ENCODE measurements at regions not wholly inside any gene's neighbourhood (a gene's known extent, or its start where the extent isn't known, plus 50 kb on each side); places are given as distances from the start of the nearest gene placed in this dataset.
A peak's percentile ranks its signal among the peaks of the same experiment; 100 is the strongest.
"Not testable (repeated sequence)": the region's sequence is repeated elsewhere in the genome, so short reads cannot be mapped to it uniquely, and the experiment has no call there.

DNA sequence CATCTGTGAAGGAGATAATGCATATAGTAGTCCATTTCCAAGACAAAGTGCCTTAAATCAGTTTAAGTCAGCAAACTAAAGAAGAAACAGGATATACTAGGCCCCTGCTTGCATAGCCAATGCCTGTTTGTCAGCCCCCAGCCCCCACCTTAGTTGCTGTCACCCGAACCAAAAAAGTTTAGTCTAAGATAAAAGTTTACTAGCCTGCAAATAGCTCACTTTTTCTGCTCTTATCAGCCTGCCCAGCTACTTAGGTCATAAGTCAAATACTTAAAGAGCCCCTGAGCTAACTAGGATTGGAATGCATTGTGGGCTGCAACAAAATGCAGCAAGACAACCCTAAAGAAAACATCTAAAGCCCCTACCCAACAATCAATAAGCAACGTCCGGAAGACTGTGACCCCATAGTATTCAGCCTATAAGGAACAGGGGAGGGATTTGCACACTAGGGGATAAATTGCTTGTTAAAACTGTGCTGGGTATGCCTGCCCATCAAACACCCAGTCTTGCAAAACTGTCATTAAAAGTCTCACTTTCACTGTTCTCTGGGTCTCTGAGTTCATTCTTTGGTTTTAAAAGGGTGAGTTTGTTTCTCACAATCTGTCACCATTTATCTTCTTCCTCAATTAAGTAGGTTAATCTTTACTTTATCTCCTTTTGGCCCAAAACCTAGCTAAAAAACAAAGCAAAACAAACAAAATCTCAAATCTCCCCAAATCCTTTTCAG lies 92.4 kb upstream of the CEP78 start:
- no peak overlapping the region for H3K4me3 Mint-ChIP-seq
- peaks cover under 1% of the 10 kb centered on the region for H3K36me3 Mint-ChIP-seq (ENCODE audit: low read depth)
- no peaks in the 10 kb centered on the region for H3K4me1 Mint-ChIP-seq (ENCODE audit: low read depth)
- no peak overlapping the region for H3K27ac Mint-ChIP-seq
- H3K27me3 Mint-ChIP-seq (ENCODE audit: low read depth): no peaks in the 10 kb centered on the region
- CTCF ChIA-PET: no interaction called here
- intact Hi-C loops (cut with micrococcal nuclease): no loop called here
- DNase-seq: no peak
- H3K9me3 Mint-ChIP-seq: peaks cover 22% of the 10 kb centered on the region

DNA sequence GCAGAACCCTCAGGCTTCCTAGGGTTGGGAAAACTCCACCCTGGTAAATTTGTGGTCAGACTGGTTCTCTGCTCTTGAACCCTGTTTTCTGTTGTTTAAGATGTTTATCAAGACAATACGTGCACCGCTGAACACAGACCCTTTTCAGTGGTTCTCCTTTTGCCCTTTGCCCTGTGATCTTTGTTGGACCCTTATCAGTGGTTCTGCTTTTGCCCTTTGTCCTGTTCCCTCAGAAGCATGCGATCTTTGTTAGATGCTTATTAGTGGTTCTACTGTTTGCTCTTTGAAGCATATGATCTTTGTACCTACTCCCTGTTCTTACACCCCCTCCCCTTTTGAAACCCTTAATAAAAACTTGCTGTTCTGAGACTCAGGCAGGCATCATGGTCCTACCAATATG lies 93.6 kb upstream of the CEP78 start:
- H3K36me3 Mint-ChIP-seq (ENCODE audit: low read depth); H3K27ac Mint-ChIP-seq; DNase-seq; H3K4me1 Mint-ChIP-seq (ENCODE audit: low read depth); H3K27me3 Mint-ChIP-seq (ENCODE audit: low read depth); CTCF ChIA-PET; H3K4me3 Mint-ChIP-seq; intact Hi-C loops (cut with micrococcal nuclease): not testable (repeated sequence)
- peaks cover 26% of the 10 kb centered on the region for H3K9me3 Mint-ChIP-seq

DNA sequence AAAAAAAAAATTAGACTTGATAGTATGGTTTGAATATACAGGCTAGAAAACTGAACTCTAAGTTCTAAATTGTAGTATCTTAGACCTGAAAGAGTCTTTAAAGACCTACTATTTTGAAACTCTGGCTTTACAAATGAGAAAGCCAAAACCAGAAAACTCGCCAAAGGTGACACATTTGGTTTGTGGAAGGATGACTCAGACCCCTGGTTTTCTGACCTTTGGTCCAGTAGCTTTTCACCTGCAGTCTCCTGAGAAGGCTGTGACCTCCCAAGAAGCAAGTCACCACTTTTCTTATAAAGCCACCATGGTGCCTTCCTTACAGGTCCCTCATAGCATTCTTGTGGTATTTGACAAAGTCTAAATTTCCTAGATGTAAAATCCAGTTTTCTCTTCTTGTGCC lies 102.1 kb upstream of the CEP78 start:
- CTCF ChIA-PET: interaction anchor here (1.1 kb wide), 1 partner anchor 12 kb away, joined by 4 read pairs; no protein-coding TSS in a partner anchor
- DNase-seq: peak; percentile 28
- peaks cover 4% of the 10 kb centered on the region for H3K9me3 Mint-ChIP-seq
- no peaks in the 10 kb centered on the region for H3K27me3 Mint-ChIP-seq (ENCODE audit: low read depth)
- no peak overlapping the region for H3K27ac Mint-ChIP-seq
- no peak overlapping the region for H3K4me3 Mint-ChIP-seq
- H3K4me1 Mint-ChIP-seq (ENCODE audit: low read depth): peaks cover 16% of the 10 kb centered on the region
- peaks cover 1% of the 10 kb centered on the region for H3K36me3 Mint-ChIP-seq (ENCODE audit: low read depth)
- intact Hi-C loops (cut with micrococcal nuclease): loop anchor here (5.0 kb wide), 3 partner anchors 164 to 406 kb away; partner anchors contain the start of gene PSAT1

DNA sequence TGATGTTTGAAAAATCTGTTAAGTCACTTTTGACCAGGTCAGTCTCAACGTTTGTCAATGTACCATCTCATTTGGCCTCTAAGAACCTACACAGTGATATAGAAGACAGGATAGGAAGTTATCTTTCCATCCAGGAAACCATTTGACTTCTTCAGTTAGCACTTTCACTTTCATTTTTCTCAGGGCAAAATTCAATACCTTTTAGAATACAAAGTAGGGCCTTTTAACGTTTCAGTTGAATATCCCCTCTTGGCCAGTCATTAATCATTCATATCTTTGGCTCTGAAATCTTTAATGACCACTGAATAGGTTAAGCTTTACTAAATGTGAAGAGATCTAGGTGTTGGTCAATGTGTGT lies 101.1 kb upstream of the GNAQ start:
- CTCF ChIA-PET: no interaction called here
- intact Hi-C loops (cut with micrococcal nuclease): loop anchor here (1.0 to 5.0 kb wide), 5 partner anchors 81 to 405 kb away; partner anchors contain the start of genes CEP78 and PSAT1
- H3K27me3 Mint-ChIP-seq (ENCODE audit: low read depth): no peaks in the 10 kb centered on the region

DNA sequence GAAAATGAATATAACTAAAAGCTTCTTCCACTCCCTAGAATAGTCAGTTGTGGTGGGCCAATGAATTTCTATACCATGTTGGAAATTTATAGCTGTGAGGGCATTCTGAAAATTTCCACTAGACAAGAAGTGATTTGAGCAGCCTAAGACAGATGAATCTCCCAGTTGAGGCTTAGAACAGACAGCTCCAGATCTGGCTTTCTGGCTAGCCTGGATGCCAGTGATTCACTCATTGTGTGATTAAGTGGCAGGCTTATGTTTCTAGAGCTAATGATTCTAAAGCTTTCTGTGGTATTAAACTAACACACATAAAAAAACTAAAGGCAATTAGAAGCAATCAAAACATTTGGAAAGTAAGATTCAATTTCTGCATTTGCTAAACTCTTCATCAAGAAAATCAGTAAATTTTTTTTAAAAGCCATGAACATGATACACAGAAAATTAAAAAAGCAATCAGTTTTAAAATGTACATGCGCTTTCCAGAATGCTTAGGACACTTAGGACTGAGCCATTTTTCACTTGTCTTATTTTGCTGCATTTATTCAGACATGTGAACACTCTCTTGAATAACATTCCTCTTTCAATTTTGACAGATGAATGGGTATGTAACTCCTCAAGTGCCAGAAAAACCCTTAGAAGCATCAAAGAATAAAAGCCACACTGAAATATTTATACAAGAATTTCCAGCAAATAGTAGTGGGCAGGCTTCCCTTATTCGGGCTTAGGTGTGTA lies 100.5 kb upstream of the GNAQ start:
- Mint-ChIP-seq H3K9me3 (no peaks in the 10 kb centered on the region), H3K27ac (peak overlapping the region; percentile 60)
- CTCF ChIA-PET: interaction anchor here (0.7 to 2.3 kb wide), 3 partner anchors 10 to 138 kb away, joined by 3 to 16 read pairs (median 4); no protein-coding TSS in a partner anchor

More for the DNA sequence above, 101.1 kb upstream of the GNAQ start:
- peak overlapping the region; percentile 58 for H3K4me3 Mint-ChIP-seq
- peaks cover 16% of the 10 kb centered on the region for H3K4me1 Mint-ChIP-seq (ENCODE audit: low read depth)
- peaks cover under 1% of the 10 kb centered on the region for H3K9me3 Mint-ChIP-seq
- no peak for DNase-seq
- H3K36me3 Mint-ChIP-seq (ENCODE audit: low read depth): no peaks in the 10 kb centered on the region
- H3K27ac Mint-ChIP-seq: peak overlapping the region; percentile 60

DNA sequence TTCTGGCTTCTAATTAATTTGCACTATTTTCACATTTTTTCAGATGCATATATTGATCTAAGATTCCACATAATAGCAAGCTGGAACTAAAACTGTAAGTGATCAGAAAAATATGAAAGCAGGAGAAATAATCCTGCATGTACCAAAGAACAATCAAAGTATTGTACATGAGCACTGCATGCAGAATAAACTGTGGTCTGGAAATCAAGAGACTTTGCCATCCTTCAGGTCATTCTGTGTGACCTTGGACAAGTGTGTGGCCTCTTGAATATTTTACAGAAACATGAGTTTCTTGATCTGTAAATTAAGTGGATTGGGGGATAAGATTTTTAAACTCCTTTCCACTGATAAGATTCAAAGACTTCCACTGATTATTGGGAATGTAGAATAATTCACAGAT lies 99.2 kb upstream of the GNAQ start:
- Mint-ChIP-seq H3K9me3 (no peaks in the 10 kb centered on the region), H3K4me1 (ENCODE audit: low read depth) (peaks cover 16% of the 10 kb centered on the region), H3K27me3 (ENCODE audit: low read depth) (no peaks in the 10 kb centered on the region), H3K4me3 (no peak overlapping the region), H3K36me3 (ENCODE audit: low read depth) (no peaks in the 10 kb centered on the region), H3K27ac (no peak overlapping the region)
- CTCF ChIA-PET: interaction anchor here (0.7 to 2.3 kb wide), 3 partner anchors 9 to 366 kb away, joined by 3 to 16 read pairs (median 4); no protein-coding TSS in a partner anchor
- no peak for DNase-seq
- intact Hi-C loops (cut with micrococcal nuclease): loop anchor here (5.0 kb wide), 3 partner anchors 166 to 404 kb away; partner anchors contain the start of gene PSAT1

More for the DNA sequence above, 100.5 kb upstream of the GNAQ start:
- H3K36me3 Mint-ChIP-seq (ENCODE audit: low read depth): no peaks in the 10 kb centered on the region
- H3K27me3 Mint-ChIP-seq (ENCODE audit: low read depth): no peaks in the 10 kb centered on the region
- no peak for DNase-seq
- peaks cover 16% of the 10 kb centered on the region for H3K4me1 Mint-ChIP-seq (ENCODE audit: low read depth)
- peak overlapping the region; percentile 58 for H3K4me3 Mint-ChIP-seq
- intact Hi-C loops (cut with micrococcal nuclease): loop anchor here (1.0 to 5.0 kb wide), 5 partner anchors 81 to 405 kb away; partner anchors contain the start of genes CEP78 and PSAT1

DNA sequence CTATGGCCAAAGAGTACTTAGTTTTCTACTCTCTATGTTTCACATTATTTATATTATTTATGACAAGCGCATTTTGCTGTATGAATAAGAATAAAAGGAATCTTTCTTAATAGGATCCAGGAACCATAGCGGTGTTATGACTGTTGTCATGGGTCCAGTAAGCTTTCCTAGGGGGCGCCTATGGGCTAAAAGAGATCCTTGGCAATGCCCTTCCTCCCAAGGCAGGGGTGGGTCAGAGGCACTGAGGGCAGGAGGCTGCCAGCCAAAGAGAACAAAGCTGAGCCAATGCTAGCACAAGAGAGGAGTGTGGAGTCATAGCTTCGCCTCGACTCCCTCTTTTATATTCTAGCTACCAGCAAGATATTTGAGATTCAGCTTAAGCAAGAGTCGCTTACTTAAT lies 98.4 kb upstream of the GNAQ start:
- Mint-ChIP-seq H3K4me1 (ENCODE audit: low read depth) (peaks cover 16% of the 10 kb centered on the region), H3K27me3 (ENCODE audit: low read depth) (no peaks in the 10 kb centered on the region), H3K4me3 (no peak overlapping the region), H3K9me3 (no peaks in the 10 kb centered on the region), H3K36me3 (ENCODE audit: low read depth) (no peaks in the 10 kb centered on the region), H3K27ac (no peak overlapping the region)
- DNase-seq: no peak
- CTCF ChIA-PET: interaction anchor here (0.7 to 2.3 kb wide), 2 partner anchors 8 to 312 kb away, joined by 3 to 16 read pairs; no protein-coding TSS in a partner anchor
- intact Hi-C loops (cut with micrococcal nuclease): loop anchor here (5.0 kb wide), 3 partner anchors 167 to 403 kb away; partner anchors contain the start of gene PSAT1

DNA sequence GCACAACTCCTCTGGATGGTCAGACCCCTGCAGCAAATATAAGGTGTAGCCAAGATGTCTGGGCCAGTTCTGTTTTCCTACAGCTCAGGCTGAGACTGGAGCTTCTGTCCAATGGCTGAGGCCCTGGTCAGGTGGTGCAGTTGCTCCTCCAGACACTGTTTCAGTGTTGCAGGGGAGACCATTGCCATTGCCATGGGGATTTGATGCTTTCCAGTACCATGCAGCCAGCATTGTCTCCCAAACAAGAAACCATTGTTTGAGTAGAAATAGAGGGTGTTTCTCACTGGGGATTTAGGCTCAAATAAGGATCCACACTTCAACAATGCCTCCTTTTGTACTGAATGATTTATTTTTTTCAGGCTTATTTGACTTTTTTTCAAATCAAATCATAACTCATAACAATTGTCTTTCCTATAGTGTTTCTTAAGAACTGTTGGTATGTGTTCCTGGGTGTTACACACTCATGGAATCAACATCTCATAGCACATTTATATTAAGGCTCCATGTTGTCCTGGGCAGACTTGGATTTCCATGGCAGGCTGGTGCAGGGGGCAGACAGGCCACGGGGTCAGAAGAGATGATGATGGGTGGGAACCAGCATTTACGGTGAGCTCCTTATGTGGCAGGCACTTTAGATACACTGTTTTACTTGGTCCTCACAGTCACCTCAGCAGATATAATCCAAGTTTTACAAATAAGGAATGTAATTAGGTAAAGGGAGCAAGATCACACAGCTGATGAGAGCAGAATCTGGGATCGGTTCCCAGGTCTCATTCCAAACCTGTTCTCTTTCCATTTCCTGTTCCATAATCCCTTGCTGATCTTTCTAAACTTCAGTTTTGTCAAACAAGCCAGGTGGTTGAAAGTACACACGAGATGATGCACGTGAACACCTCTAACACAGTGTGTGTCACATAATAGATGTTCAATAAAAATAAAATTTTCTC lies 95.9 kb upstream of the GNAQ start:
- H3K36me3 Mint-ChIP-seq (ENCODE audit: low read depth): no peaks in the 10 kb centered on the region
- H3K27ac Mint-ChIP-seq: no peak overlapping the region
- intact Hi-C loops (cut with micrococcal nuclease): no loop called here
- CTCF ChIA-PET: interaction anchor here (0.6 kb wide), 1 partner anchor 187 kb away, joined by 3 read pairs; no protein-coding TSS in a partner anchor
- DNase-seq: no peak
- no peak overlapping the region for H3K4me3 Mint-ChIP-seq
- H3K9me3 Mint-ChIP-seq: no peaks in the 10 kb centered on the region
- H3K27me3 Mint-ChIP-seq (ENCODE audit: low read depth): no peaks in the 10 kb centered on the region
- peaks cover 7% of the 10 kb centered on the region for H3K4me1 Mint-ChIP-seq (ENCODE audit: low read depth)

DNA sequence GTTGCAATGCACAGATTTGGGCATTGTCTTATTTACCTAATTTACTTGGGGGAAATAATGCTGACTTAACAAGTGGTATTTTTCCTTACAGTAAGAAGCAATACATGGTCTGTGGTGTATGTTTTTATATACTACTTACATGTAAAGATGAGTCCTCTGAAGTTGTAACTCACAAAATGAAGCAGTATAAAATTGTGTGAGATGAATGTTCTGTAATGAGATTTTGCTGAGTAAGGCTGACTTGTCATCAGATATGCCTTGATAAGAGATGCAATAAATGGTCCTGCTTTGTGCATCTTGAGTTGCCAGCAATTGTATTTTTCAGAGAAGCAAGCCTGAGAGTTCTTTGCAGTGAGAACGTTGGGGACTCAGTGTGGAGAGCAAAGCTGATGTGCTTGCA lies 92.2 kb upstream of the GNAQ start:
- no peak overlapping the region for H3K27ac Mint-ChIP-seq
- intact Hi-C loops (cut with micrococcal nuclease): loop anchor here (1.0 kb wide), 1 partner anchor 461 kb away; no protein-coding TSS in a partner anchor
- no peaks in the 10 kb centered on the region for H3K27me3 Mint-ChIP-seq (ENCODE audit: low read depth)
- CTCF ChIA-PET: interaction anchor here (1.1 kb wide), 1 partner anchor 667 kb away, joined by 5 read pairs; no protein-coding TSS in a partner anchor
- no peak for DNase-seq
- no peak overlapping the region for H3K4me3 Mint-ChIP-seq
- H3K9me3 Mint-ChIP-seq: no peaks in the 10 kb centered on the region
- no peaks in the 10 kb centered on the region for H3K36me3 Mint-ChIP-seq (ENCODE audit: low read depth)
- H3K4me1 Mint-ChIP-seq (ENCODE audit: low read depth): peaks cover 20% of the 10 kb centered on the region

DNA sequence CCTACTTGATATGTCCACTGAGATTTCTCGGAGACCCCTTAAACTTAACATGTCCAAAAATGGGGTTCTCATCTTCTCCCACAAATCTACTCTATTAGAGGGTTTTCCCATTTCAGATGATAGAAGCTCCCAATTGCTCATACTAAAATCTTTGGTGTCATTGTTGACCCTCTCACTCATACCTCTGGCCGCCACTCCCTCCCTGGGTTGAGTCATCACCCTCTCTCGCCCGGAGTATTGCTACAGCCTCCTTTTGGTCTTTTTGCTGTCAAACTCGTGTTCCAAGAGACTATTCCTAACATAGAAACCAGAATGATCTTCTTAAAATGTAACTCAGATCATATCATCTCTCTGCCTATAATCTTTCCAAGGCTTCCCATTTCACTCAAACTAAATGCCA lies 91.0 kb upstream of the GNAQ start:
- CTCF ChIA-PET: interaction anchor here (1.1 to 2.8 kb wide), 4 partner anchors 9 to 177 kb away, joined by 3 to 19 read pairs (median 10); no protein-coding TSS in a partner anchor
- Mint-ChIP-seq H3K27ac (no peak overlapping the region), H3K4me1 (ENCODE audit: low read depth) (peaks cover 30% of the 10 kb centered on the region), H3K36me3 (ENCODE audit: low read depth) (no peaks in the 10 kb centered on the region), H3K9me3 (no peaks in the 10 kb centered on the region), H3K4me3 (no peak overlapping the region), H3K27me3 (ENCODE audit: low read depth) (no peaks in the 10 kb centered on the region)
- intact Hi-C loops (cut with micrococcal nuclease): loop anchor here (1.0 kb wide), 1 partner anchor 459 kb away; no protein-coding TSS in a partner anchor
- no peak for DNase-seq

DNA sequence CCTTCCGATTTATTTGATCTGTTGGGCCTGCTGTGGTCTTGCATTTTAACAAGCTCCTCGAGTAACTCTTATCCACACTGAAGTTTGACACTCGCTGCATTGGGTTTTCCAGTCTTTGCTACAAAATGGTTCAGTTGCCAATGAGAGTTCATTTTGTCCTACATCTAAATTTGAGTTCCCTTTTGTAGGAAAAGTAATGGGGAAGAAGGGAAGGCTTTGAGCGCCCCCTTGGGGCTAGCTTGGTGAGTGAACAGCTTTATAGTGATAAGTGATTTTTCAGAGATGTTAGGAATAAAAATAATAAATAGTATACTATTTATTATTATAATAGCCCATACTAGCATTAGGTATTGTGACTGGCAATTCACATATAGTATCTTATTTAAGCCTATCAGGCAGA lies 89.9 kb upstream of the GNAQ start:
- CTCF ChIA-PET: interaction anchor here (0.8 to 2.8 kb wide), 19 partner anchors 10 to 946 kb away, joined by 3 to 19 read pairs (median 3); no protein-coding TSS in a partner anchor
- DNase-seq: peak; percentile 79
- Mint-ChIP-seq H3K27ac (no peak overlapping the region), H3K4me1 (ENCODE audit: low read depth) (peaks cover 33% of the 10 kb centered on the region), H3K27me3 (ENCODE audit: low read depth) (no peaks in the 10 kb centered on the region), H3K36me3 (ENCODE audit: low read depth) (no peaks in the 10 kb centered on the region), H3K9me3 (no peaks in the 10 kb centered on the region), H3K4me3 (no peak overlapping the region)
- intact Hi-C loops (cut with micrococcal nuclease): loop anchor here (1.0 to 2.0 kb wide), 2 partner anchors 279 to 665 kb away; no protein-coding TSS in a partner anchor
